ENCODE measurements at regions not wholly inside any gene's neighbourhood (a gene's known extent, or its start where the extent isn't known, plus 50 kb on each side); places are given as distances from the start of the nearest gene placed in this dataset.

DNA sequence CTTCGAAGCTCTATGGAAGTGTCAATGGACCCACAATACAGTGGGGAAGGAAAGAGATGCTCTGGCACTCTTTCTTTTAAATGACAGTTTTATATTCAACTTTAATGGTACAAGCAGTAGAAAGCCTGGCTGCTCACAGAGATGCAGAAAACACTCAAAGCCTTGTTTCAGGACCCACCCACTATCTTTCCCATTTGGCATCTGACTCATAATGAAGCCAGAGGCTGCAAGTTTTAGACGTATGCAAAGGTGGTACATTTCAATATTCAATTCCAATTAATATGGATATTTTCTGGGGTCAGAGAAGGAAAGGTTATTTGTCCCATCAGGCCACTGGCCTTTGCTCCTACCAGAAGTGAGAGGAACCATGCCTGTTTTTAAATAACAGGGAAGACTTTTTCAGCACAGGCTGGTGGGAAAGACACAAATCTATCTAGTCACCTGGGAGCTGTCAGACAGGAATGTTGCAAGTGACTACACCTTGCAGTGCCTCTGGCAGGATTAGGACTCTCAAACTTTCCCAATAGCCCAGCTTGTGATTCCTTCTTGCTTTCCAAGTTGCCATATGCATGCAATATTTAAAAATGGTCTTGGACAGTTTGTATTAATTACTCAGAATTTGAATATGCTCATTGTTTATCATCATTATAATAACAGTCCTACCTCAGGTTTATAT, 70.0 kb upstream of the RAB40AL start (continued):
- TF ChIP-seq, protein P1, sequence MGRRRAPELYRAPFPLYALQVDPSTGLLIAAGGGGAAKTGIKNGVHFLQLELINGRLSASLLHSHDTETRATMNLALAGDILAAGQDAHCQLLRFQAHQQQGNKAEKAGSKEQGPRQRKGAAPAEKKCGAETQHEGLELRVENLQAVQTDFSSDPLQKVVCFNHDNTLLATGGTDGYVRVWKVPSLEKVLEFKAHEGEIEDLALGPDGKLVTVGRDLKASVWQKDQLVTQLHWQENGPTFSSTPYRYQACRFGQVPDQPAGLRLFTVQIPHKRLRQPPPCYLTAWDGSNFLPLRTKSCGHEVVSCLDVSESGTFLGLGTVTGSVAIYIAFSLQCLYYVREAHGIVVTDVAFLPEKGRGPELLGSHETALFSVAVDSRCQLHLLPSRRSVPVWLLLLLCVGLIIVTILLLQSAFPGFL (CRISPR knock-in tag; IDR thresholded peaks at IDR 0.05): no peak
- TF ChIP-seq ZNF569 (CRISPR knock-in tag; IDR thresholded peaks at IDR 0.05; ENCODE audit: borderline replicate concordance): no peak
- TF ChIP-seq SIX4 (CRISPR knock-in tag; IDR thresholded peaks at IDR 0.05): no peak

DNA sequence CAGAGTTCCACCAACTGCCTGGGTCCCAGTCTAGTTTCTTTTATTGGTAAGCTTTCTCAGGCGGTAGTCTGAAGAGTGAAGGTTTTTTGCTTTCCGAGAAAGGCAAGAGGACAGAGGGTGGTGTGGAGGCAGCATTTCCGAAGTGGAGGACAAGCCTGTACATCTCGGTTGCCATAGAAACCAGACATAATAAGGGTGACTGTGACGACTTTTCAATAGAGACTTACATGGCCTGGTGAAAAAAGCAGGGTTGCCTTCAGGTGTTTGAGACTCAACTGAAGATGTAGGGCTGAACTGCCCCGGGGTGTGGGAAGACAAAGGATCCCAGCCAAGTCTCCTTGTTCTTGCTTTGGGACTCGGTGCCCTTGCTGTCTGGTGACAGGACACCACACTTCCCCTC, 53.6 kb upstream of the RAB40AL start:
- Histone ChIP-seq H3K36me3 (replicated peaks in 1 of 2; ENCODE audit: control insufficient read depth in 1 of 2, insufficient read depth in 2 of 2, low read length in 2 of 2) (no peaks in the 10 kb centered on the region), H3K4me2 (ENCODE audit: low read depth, low read length) (no peak overlapping the region), H3K9me3 (ENCODE audit: low read length) (no peaks in the 10 kb centered on the region), H3K4me3 (replicated peaks in 1 of 3; ENCODE audit: insufficient read depth in 1 of 3, low read depth in 2 of 3, low read length in 3 of 3) (no peak overlapping the region), H2AFZ (ENCODE audit: low read length) (no peak overlapping the region), H3K79me2 (ENCODE audit: insufficient read depth, low read length) (no peaks in the 10 kb centered on the region), H3K4me1 (ENCODE audit: insufficient read depth, low read length) (no peaks in the 10 kb centered on the region), H3K27me3 (ENCODE audit: control insufficient read depth in 1 of 2, insufficient read depth in 2 of 2, low read length in 2 of 2) (no peaks in the 10 kb centered on the region), H4K20me1 (ENCODE audit: insufficient read depth, low read length) (no peaks in the 10 kb centered on the region), H3K27ac (ENCODE audit: extremely low read length, insufficient read depth, low read length) (no peak overlapping the region), H3K9ac (ENCODE audit: insufficient read depth, low read depth, low read length) (no peak overlapping the region)
- ATAC-seq (no peak), FAIRE-seq (no peak), DNase-seq (ENCODE audit: low spot score) (no peak)
- TF ChIP-seq NPAS2 (CRISPR knock-in tag; IDR thresholded peaks at IDR 0.05; ENCODE audit: borderline replicate concordance): no peak
- TF ChIP-seq ZNF235 (CRISPR knock-in tag; IDR thresholded peaks at IDR 0.05; ENCODE audit: borderline replicate concordance): no peak
- no peak for TF ChIP-seq ZNF207 (IDR thresholded peaks at IDR 0.05; ENCODE audit: borderline replicate concordance)
- TF ChIP-seq ZNF615 (CRISPR knock-in tag; IDR thresholded peaks at IDR 0.05; ENCODE audit: borderline replicate concordance): no peak
- TF ChIP-seq MXI1 (IDR thresholded peaks at IDR 0.05; ENCODE audit: borderline replicate concordance, low read depth, low read length): no peak
- TF ChIP-seq ZNF10 (CRISPR knock-in tag; IDR thresholded peaks at IDR 0.05; ENCODE audit: borderline replicate concordance, low read depth): no peak
- no peak for TF ChIP-seq ZFP36L1 (CRISPR knock-in tag; IDR thresholded peaks at IDR 0.05)
- TF ChIP-seq MBD4 (IDR thresholded peaks at IDR 0.05; ENCODE audit: borderline replicate concordance, low read length): no peak
- no peak for TF ChIP-seq ZNF7 (CRISPR knock-in tag; IDR thresholded peaks at IDR 0.05)
- no peak for TF ChIP-seq ZSCAN22 (CRISPR knock-in tag; IDR thresholded peaks at IDR 0.05)
- no peak for TF ChIP-seq RORA (CRISPR knock-in tag; IDR thresholded peaks at IDR 0.05)
- no peak for TF ChIP-seq ZNF850 (CRISPR knock-in tag; conservative IDR thresholded peaks at IDR 0.05)
- TF ChIP-seq, protein P2, sequence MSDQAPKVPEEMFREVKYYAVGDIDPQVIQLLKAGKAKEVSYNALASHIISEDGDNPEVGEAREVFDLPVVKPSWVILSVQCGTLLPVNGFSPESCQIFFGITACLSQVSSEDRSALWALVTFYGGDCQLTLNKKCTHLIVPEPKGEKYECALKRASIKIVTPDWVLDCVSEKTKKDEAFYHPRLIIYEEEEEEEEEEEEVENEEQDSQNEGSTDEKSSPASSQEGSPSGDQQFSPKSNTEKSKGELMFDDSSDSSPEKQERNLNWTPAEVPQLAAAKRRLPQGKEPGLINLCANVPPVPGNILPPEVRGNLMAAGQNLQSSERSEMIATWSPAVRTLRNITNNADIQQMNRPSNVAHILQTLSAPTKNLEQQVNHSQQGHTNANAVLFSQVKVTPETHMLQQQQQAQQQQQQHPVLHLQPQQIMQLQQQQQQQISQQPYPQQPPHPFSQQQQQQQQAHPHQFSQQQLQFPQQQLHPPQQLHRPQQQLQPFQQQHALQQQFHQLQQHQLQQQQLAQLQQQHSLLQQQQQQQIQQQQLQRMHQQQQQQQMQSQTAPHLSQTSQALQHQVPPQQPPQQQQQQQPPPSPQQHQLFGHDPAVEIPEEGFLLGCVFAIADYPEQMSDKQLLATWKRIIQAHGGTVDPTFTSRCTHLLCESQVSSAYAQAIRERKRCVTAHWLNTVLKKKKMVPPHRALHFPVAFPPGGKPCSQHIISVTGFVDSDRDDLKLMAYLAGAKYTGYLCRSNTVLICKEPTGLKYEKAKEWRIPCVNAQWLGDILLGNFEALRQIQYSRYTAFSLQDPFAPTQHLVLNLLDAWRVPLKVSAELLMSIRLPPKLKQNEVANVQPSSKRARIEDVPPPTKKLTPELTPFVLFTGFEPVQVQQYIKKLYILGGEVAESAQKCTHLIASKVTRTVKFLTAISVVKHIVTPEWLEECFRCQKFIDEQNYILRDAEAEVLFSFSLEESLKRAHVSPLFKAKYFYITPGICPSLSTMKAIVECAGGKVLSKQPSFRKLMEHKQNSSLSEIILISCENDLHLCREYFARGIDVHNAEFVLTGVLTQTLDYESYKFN (CRISPR knock-in tag; conservative IDR thresholded peaks at IDR 0.05): no peak
- CTCF ChIA-PET (ENCODE audit: low intra/inter-chr PET ratio, low total read pairs): no interaction called here
- intact Hi-C loops (cut with micrococcal nuclease; ENCODE audit: unreplicated experiment): no loop called here
- no TSS peak for BruUV-seq (replicated peaks)
- POLR2A ChIA-PET: no interaction called here
- in situ Hi-C loops (cut with HindIII; ENCODE audit: extremely low pct_ligation_motif_present, low pct_unique_long_range_greater_than_20kb): no loop called here
- WGBS (ENCODE audit: low lambda C conversion rate): 100% methylated on average over 5 of the region's 7 CpGs

Measured in HepG2 (cell line).